Gastroesophageal sphincter (tissue), 4 donors: ENCODE measurements at regions not wholly inside any gene's neighbourhood (a gene's known extent, or its start where the extent isn't known, plus 50 kb on each side); places are given as distances from the start of the nearest gene placed in this dataset.

Source experiments
- ATAC-seq: fragments of 150-250 bp; one replicate; pipeline ENCODE4 v1.9.1; 2016; ENCODE audit warnings: mild to moderate bottlenecking, moderate library complexity
- H3K27ac ChIP-seq, 4 donors: fragments of 200-600 bp; sonication (generic) in 3 of 4; 1 replicate in 3 of 4; 2 replicates in 1 of 4; pipeline ENCODE4 v1.5.1; 2016 to 2019
- H3K27me3 ChIP-seq: fragments of 200-600 bp; sonication (generic); one replicate; pipeline ENCODE4 v1.5.1; 2019
- H3K36me3 ChIP-seq, 2 donors: fragments of 200-600 bp; sonication (generic); one replicate each; pipeline ENCODE4 v1.5.1; 2019; ENCODE audit warnings: control low read depth in 1 of 2
- H3K4me1 ChIP-seq, 3 donors: fragments of 200-600 bp; sonication (generic); 1 replicate in 2 of 3; 2 replicates in 1 of 3; pipeline ENCODE4 v1.5.1; 2016 to 2019; ENCODE audit warnings: control low read depth in 2 of 3
- H3K4me3 ChIP-seq, 2 donors: fragments of 200-600 bp; sonication (generic); one replicate each; pipeline ENCODE4 v1.5.1; 2019; ENCODE audit warnings: mild to moderate bottlenecking in 1 of 2, moderate library complexity in 1 of 2
- H3K9me3 ChIP-seq, 3 donors: fragments of 200-600 bp; sonication (generic); one replicate each; pipeline ENCODE4 v1.5.1; 2017 to 2019; ENCODE audit warnings: control low read depth in 2 of 3
- EP300 ChIP-seq: sonication (generic); formaldehyde crosslinking; IDR thresholded peaks from one replicate; pipeline ENCODE4 v1.6.1; 2017; ENCODE audit warnings: antibody characterized with exemption, mild to moderate bottlenecking
- POLR2A ChIP-seq, 2 donors: fragments of 450-650 bp; IDR thresholded peaks; one replicate each; pipeline ENCODE4 v1.6.1; 2017; ENCODE audit warnings: antibody characterized with exemption in 2 of 2, mild to moderate bottlenecking in 2 of 2, moderate library complexity in 1 of 2
- POLR2AphosphoS5 ChIP-seq: sonication (generic); formaldehyde crosslinking; IDR thresholded peaks from one replicate; pipeline ENCODE4 v1.6.1; 2017; ENCODE audit warnings: antibody characterized with exemption
- WGBS, 2 donors: methylation state at CpG; one replicate each; pipeline ENCODE4 v1.1.5; 2018; ENCODE audit warnings: low coverage in 1 of 2; 5-methylcytosine and 5-hydroxymethylcytosine counted together
- TF ChIP-seq, protein P1 (sequence below), 4 experiments: fragments of 200-600 bp in 2 of 4; fragments of 450-650 bp in 2 of 4; sonication (generic) in 1 of 4; IDR thresholded peaks; one replicate each; pipeline ENCODE4 v1.5.1; 2017 to 2019; ENCODE audit warnings: antibody characterized with exemption in 4 of 4, mild to moderate bottlenecking in 2 of 4, moderate library complexity in 2 of 4

GRCh38 chr10:42513921-42514320 is 124.4 kb downstream of the ZNF33B start:
- WGBS, 2 donors = 87 to 89% methylated on average over 3 of the region's 3 CpGs
- Histone ChIP-seq H3K27me3 (no peaks in the 10 kb centered on the region), H3K27ac (no peak overlapping the region), H3K4me3 (no peak overlapping the region), H3K4me1 (no peaks in the 10 kb centered on the region), H3K36me3 (peaks cover 0 to 4% of the 10 kb centered on the region in 2 donors), H3K9me3 (peaks cover 13 to 100% (median 16%) of the 10 kb centered on the region in 3 donors)
- TF ChIP-seq POLR2AphosphoS5 (no peak), EP300 (no peak), POLR2A (IDR thresholded peaks at IDR 0.05) (no peak)
- TF ChIP-seq, protein P1, sequence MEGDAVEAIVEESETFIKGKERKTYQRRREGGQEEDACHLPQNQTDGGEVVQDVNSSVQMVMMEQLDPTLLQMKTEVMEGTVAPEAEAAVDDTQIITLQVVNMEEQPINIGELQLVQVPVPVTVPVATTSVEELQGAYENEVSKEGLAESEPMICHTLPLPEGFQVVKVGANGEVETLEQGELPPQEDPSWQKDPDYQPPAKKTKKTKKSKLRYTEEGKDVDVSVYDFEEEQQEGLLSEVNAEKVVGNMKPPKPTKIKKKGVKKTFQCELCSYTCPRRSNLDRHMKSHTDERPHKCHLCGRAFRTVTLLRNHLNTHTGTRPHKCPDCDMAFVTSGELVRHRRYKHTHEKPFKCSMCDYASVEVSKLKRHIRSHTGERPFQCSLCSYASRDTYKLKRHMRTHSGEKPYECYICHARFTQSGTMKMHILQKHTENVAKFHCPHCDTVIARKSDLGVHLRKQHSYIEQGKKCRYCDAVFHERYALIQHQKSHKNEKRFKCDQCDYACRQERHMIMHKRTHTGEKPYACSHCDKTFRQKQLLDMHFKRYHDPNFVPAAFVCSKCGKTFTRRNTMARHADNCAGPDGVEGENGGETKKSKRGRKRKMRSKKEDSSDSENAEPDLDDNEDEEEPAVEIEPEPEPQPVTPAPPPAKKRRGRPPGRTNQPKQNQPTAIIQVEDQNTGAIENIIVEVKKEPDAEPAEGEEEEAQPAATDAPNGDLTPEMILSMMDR (IDR thresholded peaks at IDR 0.05) = no peak
- ATAC-seq = no peak

GRCh38 chr10:42491801-42492200 is 146.6 kb downstream of the ZNF33B start:
- no peak overlapping the region for H3K27ac ChIP-seq
- no peaks in the 10 kb centered on the region for H3K27me3 ChIP-seq
- no peaks in the 10 kb centered on the region for H3K4me1 ChIP-seq
- peaks cover 0 to 2% (median 0%) of the 10 kb centered on the region in 3 donors for H3K9me3 ChIP-seq
- H3K4me3 ChIP-seq = no peak overlapping the region
- 80 to 83% methylated on average over 2 to 3 of the region's 3 CpGs for WGBS, 2 donors
- ATAC-seq = no peak
- no peaks in the 10 kb centered on the region for H3K36me3 ChIP-seq
- TF ChIP-seq POLR2AphosphoS5 (no peak), POLR2A (IDR thresholded peaks at IDR 0.05) (no peak), EP300 (no peak)
- TF ChIP-seq, protein P1 (IDR thresholded peaks at IDR 0.05) = no peak

- Histone ChIP-seq H3K36me3 (no peaks in the 10 kb centered on the region), H3K27me3 (no peaks in the 10 kb centered on the region), H3K27ac (no peak overlapping the region), H3K9me3 (peaks cover 0 to 8% (median 0%) of the 10 kb centered on the region in 3 donors), H3K4me1 (no peaks in the 10 kb centered on the region), H3K4me3 (no peak overlapping the region)
- TF ChIP-seq, protein P1 (IDR thresholded peaks at IDR 0.05) = no peak
- TF ChIP-seq POLR2A (IDR thresholded peaks at IDR 0.05) = no peak
- TF ChIP-seq EP300 = no peak
- 46 to 54% methylated on average over 2 of the region's 2 CpGs for WGBS, 2 donors
- ATAC-seq = no peak
These were observed 147.3 kb downstream of the ZNF33B start for GRCh38 chr10:42491001-42491592.

DNA sequence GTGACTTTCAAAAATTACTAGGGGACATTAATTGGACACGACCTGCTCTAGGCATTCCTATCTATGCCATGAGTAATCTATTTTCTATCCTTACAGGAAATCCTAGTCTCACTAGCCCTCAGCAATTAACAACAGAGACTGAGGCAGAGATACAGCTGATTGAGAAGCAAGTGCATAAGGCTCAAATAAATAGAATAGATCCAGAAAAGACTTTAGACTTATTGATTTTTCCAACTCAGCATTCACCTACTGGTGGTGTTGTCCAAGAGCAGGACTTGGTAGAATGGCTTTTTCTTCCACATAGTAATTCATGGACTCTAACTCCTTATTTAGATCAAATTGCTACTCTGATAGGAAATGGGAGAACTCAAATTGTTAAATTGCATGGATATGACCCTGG is 148.0 kb downstream of the ZNF33B start:
- Histone ChIP-seq H3K4me1 (no peaks in the 10 kb centered on the region), H3K27ac (no peak overlapping the region), H3K36me3 (no peaks in the 10 kb centered on the region), H3K4me3 (no peak overlapping the region), H3K27me3 (no peaks in the 10 kb centered on the region), H3K9me3 (peaks cover 0 to 8% (median 0%) of the 10 kb centered on the region in 3 donors)
- WGBS, 2 donors = 30 to 54% methylated on average over 1 of the region's 1 CpG
- no peak for ATAC-seq
- TF ChIP-seq POLR2AphosphoS5 (no peak), POLR2A (IDR thresholded peaks at IDR 0.05) (no peak)

GRCh38 chr10:42488416-42488815 is 150.0 kb downstream of the ZNF33B start:
- Histone ChIP-seq H3K9me3 (peaks cover 0 to 8% (median 0%) of the 10 kb centered on the region in 3 donors), H3K27ac (no peak overlapping the region), H3K27me3 (no peaks in the 10 kb centered on the region), H3K4me3 (no peak overlapping the region), H3K36me3 (no peaks in the 10 kb centered on the region), H3K4me1 (no peaks in the 10 kb centered on the region)
- no peak for ATAC-seq
- no peak for TF ChIP-seq POLR2A (IDR thresholded peaks at IDR 0.05)
- TF ChIP-seq, protein P1 (IDR thresholded peaks at IDR 0.05) = no peak
- TF ChIP-seq POLR2AphosphoS5 = no peak
- no peak for TF ChIP-seq EP300
- 63 to 78% methylated on average over 5 of the region's 5 CpGs for WGBS, 2 donors
